COLO829 (cell line): ENCODE measurements at regions not wholly inside any gene's neighbourhood (a gene's known extent, or its start where the extent isn't known, plus 50 kb on each side); places are given as distances from the start of the nearest gene placed in this dataset.

Experiments used
- DNase-seq: peaks from one replicate; pipeline ENCODE4 v3.0.0; 2012; ENCODE audit warnings: low spot score

DNA sequence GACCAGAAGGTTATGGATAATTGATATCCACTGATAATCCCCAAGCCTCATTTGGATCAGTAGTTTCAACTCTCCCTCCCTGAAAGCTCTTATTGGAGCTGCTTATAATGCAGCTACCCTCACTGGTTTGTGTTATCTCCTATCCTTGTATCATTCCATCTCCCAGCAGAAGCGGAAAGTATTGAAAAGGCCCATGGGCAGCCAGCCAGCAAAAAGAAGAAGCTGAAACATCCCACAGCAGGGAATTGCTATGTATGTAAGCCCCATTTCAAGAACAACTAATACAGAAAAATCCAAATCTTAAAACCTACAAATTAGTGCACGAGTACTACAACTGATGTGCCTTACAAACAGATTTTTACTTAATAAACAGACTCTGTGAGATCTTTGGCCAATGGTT, 269.0 kb upstream of the ECI2 start:
- DNase-seq, result no peak

DNA sequence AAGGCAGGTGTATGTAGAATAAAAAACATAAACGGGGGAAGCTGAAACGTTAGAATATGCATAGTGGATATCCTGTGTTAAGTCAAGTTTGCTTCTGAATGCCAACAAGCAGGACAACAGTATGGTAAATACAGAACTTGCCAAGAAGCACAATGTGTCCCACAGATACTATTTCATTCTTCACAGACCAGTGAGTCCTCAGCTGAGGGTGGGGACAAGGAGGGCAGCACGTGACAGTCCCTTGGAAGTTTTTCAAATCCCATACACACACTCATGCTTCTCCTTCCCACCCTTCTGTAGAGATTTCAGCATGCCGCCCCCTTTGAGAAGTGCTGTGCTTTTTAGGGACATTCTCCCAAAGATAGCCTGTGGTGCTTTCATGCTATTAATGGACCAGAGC, 268.5 kb upstream of the ECI2 start:
- no peak for DNase-seq

DNA sequence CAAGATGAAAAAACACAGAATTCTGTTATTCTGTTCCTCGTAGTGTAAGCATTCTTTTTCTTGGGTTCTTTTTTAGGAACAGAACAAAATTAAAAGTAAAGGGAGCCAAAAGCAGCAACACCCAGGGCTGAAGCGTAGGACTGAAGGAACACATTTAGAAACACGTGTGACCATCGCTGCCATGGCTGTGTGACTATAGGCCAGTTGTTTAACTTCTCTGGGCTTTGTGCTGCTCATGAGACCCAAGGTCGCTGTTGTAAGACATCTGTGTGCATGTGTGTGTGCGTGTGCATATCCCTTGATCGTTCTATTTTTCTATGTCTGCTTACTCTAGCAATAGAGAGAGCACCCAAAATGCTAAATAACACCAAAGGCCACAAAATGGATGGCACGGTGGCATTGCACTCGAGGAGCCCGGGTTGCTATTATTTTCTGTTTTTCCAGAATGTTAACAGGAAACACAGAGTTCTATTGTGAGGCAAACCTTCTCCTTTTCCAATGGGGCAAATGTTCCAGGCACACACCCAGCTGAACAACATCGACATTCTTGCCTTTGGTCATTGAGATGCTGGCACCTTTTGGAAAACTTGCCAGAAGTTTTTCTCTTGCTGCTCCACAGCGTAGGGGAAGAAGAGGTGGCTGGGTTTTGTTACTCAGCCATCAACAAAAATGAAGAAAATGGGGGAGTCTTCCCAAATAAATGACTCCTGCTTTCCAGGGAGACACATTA, 267.8 kb upstream of the ECI2 start:
- DNase-seq, result no peak

DNA sequence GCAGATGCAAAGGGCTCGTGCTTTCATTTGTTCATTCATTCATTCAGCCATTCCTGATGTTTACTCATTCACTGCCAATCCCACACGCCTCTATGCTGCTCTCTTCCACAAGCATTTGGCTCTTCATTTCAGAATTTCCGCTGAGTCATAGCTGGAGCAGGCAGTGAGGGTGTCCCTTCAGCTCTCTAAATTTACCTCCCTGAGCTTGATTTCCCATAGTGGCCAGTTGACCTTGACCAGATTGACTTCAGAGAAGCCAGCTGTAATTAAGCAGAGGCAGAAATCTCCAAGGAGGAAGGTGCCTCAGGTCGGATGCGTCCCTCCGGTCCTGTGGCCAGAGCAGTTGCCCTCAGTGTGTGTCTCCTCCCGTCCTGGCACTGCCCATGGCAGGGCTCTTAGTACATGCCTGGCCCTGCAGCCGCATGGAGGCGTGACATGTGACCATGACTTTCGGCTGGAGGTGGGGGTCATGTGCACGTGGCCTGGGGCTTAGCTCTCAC, 267.2 kb upstream of the ECI2 start:
- peak; percentile 28 for DNase-seq

DNA sequence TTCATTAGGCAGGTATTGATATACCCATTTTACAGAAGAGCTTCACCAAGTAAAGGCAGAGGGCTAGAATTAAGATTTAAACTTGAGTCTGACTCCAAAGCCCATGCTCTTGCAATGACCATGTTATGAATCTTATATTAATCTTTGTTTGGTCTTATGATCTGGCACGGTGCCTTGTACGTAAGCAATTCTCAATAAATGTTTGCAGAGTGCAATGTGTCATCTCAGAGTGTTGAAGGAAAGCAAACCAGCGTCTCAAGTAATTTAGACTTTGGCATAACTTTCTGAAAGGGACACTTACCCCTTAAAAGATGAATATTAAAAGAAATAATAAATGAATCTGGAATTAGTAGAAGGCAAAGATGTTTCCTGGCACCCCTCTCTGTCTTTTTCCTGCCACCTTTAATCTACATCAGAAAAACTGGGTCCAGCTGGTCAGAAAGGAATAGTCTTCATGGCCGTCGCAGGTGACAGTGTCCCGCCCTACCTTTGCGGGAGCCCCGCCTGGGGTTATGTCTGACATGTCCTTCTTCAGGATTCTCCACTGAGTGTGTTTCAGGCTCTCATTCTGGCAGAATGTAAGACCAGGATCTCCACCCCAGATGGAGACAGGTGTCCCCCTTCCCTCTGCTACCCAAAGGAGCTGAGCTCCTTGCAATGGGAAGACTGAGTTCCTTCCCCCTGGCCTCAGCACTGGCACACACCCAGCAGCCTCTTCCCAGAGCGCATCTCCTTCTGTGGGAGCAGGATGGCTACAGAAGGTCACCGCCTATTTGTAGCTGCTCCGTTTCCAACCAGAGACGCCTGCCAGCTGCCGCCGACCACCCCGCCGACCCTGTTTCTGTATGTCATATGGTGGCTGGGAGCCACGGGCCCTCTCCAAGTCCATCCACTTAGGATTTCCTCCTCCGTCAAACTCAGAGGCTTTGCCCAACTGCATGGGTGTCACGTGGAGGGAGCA, 266.3 kb upstream of the ECI2 start:
- no peak for DNase-seq

DNA sequence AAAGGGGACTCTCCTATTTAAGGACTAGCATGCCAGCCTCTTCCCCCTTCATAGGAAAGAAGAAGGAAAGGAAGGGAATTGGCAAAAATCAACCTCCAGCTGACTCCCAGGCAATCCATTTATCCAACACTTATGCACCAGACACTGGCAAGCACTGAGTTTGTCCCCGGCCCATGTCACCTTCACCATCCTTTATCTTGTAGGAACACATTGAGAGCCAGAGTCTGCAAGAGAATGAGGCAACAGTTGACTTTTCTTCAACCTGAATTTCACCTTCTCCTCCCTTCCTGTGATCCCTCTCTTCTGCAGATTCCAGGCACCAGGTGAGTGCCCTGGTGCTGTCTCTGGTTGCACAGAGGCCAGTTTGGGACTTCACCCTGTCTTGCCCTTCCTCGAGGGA, 264.3 kb upstream of the ECI2 start:
- no peak for DNase-seq

DNA sequence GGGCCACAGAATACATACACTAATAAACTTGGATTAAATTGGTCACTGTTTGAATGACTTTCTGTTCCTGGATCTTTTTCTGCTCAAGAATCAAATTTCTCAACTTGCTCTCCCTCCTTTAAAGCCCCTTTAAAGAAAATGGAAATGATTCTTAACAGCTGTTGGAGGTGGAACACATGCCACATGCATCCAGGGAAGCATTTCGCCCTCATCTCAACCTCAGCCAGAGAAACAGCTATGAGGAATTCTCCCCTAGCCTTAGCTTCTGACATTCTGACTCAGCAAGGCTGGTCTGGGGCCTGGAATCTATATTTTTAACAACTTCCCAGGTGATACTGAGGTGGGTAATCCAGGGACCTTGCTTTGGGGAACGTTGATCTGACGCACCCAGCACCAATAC, 263.4 kb upstream of the ECI2 start:
- no peak for DNase-seq

DNA sequence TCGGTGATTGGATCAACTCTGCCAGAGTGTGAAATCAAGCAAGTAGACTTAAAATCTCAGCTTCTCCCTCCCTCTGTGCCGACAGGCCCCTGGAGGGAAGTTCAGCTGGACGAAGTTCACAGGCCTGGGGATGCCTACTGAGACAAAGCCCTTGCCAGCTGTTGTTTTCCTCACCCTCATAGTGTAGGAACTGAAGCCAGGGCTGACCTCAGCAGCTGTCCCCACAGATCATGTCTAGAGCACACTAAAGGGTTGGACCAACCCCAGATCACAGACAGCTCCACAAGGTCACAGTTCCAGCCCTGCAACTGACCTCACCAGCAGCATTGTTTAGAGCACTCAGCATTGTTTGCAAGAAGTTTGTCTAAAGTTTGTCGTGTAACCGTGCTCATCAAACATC, 261.9 kb upstream of the ECI2 start:
- no peak for DNase-seq

DNA sequence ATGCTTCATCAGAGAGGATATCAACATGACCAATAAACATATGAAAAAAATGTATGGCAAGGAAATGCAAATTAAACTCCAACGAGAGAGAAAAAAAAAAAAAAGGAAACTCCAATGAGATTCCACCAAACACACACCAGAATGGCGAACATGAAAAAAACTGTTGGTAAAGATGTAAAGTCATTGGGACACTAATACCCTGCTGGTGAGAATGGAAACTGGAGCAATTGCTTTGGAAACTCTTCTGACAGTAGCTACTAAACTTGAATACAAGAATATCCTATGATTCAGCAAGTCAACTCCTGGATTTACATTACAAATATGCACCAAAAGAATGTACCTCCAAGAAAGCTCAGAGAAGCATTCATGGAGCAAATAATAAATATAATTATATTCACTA, 260.7 kb upstream of the ECI2 start:
- no peak for DNase-seq

DNA sequence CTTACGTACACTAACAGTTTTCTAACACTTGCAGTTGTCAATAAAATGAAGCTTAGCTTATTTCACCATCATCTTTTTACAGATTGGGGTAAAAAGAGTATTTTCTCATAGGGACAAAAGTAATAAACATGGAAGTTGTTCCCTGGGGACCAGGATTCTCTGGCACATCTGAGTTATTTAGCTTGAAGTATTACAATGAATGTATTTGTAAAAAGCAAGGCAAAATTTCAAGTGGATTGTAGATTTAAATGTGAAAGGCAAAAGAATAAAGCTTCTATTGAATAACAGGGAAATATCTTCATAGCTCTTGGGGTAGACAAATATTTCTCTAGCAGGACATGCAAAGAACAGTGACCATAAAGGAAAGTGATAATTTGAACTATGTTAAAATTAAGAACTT, 260.0 kb upstream of the ECI2 start:
- peak; percentile 61 for DNase-seq

DNA sequence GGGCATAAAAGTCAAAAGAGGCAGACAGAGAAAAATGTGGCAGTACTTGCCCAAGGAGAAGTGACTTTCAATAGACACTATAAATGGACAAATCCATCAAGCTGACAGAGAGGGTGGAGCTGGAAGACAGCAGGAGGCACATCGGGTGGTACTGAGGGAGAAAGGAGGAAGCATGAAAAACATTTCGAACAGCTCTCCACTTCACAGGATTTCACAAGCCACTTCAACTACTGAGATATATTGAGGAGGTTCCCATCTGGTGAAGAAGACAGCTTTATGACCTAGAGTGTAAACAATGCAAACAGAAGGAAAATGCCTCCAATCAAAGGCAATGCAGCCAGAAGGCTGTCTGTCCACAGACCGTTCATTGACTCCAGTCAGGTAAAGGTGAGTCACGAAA, 259.4 kb upstream of the ECI2 start:
- DNase-seq, result no peak

DNA sequence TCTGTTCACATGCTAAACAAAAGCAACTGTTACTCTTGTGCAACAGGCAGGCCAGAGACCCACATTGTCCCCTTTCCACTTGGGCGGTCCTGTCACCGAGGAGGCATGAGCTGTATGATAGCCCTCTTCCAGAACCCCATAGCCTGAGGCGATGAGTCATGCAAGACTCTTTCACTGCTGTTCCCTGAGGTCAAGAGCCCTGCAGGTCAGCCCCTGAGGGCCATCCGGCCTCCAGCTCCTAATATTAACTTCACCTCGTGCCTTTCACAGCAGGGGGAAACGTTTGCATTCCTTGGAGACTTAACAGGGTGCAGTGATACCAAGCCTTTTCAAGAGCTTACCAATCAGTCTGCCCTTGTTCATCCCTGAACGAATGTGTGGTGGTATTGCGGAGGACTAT, 253.3 kb upstream of the ECI2 start:
- DNase-seq, result no peak

DNA sequence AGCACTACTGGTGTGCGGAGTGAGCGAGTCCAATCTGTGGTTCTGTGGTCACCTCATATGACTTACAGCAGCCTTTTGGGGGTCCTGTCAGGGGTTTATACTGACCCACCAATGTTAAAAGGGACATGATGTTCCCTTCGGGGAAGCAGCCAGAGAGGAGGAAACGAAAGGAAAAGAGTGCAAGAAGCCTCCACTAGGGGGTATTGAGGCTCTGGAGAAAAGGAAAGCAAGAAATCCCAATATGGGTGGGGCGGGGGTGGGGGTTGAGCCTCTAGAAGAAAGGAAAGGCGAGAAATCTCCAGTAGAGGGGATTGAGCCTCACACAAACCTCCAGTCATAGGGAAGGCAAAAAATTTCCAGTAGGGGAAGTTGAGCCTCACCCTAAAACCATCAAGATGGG, 249.3 kb upstream of the ECI2 start:
- DNase-seq, result no peak

DNA sequence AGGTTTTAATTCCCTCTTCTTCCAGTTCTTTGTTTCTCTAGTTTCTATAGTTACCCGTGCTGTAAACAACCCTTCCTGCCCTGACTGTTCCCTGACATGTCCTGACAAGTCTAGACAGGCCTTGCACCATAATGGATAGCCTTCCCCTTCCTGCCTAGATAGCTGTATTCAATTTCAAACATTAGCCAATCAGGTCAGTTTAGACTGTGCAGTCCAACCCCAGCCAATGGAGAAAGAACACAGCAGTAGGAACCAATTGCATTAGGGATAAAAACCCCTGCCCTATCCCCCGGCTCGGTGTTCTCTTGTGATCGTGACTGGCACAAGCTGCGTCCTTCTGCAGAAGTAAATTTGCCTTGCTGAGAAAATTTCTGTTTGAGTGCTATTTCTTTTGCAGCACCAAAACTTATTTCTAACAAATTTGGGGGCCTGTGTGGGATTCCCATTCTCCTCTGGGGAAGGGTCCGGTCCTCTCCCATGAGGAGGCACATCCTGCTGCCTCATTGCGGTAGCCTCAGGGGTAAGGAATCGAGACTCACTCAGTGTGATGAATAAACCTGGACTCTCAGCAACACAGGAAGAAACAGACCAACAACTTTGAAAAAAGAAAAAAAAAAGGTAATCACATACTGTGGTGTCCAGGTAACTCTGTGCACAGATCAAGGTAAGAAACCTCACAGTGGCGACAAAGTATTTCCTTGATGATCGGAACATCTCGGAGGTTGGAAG, 248.7 kb upstream of the ECI2 start:
- no peak for DNase-seq

DNA sequence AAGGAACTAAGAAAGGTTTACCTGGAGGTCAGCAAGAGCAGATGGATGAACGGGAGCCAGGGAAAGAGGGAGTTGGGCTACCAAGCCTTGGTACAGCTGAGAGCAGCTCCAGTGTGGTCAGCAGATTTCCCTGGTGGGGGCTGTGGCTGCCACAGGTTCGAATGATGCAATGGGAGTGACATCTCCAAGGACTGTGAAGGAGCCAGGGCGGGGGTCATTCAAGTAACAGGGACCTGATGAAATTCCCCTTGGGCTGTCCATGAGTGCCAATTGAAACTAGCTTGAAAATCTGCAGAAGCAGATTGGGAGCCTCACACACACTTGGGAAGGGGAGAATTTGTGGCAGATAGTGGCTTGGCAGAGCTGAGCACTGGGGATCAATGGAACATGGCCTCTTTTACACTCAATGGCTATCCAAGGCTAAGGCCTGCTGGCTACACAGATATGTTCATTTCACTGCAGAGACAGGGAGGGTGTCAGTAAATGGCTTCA, 247.0 kb upstream of the ECI2 start:
- DNase-seq, result no peak

DNA sequence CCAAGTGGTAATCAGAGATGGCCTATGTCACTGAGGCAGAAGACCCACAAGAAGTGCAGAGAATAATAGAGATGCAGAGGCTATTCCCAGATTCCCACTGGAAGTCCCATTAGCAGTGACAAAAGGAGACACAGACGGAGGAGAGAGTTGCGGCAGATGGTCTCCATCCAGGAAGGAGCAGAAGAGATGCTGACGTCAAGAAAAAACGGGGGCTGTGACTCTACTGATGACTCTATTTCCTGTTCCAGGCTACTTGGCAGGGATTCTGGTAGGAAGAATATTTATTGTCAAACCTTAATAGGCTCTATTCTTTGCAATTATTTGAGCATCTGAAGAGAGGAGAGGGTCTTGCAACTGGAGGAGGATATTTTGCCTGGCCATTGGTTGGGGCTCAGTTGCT, 246.0 kb upstream of the ECI2 start:
- DNase-seq, result no peak

DNA sequence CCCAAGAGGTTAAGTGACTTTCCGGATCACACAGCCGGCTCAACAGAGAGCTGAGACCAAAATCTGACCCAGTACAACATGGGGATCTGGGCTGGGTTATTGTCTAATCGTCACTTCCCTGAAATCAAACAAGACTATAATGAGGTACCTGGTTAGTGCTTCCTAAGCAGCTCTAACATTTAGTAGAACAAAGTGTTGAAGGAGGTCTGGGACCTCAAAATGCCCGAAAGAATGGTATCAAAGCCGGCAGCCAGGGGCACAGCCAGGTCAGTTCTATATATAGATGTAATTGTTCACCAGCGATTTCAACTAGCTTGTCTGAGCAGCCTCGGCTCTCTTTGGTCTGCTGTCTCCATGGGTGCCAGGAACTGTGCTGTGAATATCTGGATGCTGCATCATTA, 245.5 kb upstream of the ECI2 start:
- no peak for DNase-seq

DNA sequence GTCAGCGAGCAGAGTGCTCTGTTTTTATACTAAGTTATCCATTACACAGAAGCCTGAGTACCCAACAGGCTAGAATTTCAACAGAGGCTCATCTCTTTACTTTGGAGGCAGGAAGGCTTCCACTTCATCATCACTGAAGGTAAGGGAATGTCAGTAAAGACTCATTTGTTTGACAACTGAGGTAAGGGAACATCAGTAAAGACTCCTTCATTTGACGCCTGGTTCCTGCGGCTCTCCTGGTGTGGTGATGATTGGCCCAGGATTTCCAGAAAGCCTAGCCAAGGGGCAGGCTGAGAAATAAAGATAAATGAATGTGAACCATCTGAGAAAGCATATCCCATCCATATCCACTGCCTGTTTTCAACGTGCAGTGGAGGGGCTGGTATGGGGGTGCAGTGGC, 244.6 kb upstream of the ECI2 start:
- no peak for DNase-seq

DNA sequence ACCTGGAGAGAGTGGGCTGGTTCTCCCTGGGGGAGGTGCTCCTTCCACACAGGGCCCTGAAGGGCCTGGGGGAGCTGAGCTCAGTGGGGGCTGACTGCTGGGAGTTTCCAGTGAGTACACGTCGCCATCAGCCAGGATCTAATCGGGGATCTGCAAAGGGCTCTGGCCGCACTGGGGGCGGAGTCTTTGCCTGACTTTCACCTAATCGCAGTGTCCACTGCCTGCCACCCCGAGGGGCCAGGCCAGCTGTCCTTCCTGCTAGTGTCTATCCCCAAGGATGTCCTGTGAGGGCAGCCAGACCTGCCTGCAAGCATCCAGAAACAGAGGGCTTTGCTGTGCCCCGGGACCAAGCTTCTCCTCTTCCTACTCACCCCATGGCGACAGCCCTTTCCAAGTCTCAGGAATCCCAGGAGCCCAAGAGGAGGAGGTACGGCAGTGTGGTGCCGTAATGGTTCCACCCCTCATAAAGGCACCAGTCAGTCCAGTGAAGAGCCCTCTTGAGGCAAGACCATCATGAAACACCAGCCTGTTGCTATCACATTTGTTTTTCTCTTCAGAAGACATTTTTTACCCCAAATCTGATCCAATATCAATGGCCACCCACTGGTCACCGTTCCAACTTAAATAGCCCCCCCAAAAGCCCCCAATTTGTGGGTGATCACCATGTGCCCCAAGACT, 243.1 kb upstream of the ECI2 start:
- DNase-seq, result no peak

DNA sequence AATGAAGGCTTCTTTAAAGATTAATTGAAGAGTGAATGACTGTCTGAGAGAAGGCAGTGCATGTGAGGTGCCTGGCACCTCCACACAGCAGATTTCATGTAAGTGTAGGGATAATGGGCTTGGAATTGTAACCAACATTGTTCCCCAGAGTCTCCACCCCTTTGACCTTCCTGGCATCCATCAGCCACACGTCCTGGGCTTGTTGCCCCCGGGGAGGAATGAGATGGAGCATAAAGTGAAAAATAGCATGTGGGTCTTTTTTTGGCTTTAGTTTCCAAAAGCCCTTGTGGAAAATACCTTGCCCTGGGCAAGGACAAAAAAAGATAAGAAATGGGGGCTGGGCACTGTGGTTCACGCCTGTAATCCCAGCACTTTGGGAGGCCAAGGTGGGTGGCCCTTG, 242.2 kb upstream of the ECI2 start:
- no peak for DNase-seq

DNA sequence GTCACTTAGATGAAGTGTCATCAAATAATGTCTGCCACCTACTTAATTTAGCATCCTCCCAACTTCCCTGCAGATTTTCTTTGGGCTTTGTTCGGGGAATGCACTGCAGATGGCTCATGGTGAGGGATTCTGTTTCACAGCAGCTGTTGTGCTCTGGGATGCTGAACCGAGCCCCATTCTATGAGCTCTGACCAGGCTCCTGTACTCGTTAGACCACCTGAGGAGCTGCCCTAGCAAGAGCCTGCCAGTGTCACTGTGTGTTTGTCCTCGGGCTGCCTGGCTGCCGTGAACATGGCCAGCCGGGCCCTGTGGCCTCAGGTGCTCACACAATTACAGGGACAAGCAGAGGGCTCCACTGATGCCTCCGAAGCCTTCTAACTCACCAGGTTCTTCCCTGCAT, 238.8 kb upstream of the ECI2 start:
- DNase-seq, result no peak

DNA sequence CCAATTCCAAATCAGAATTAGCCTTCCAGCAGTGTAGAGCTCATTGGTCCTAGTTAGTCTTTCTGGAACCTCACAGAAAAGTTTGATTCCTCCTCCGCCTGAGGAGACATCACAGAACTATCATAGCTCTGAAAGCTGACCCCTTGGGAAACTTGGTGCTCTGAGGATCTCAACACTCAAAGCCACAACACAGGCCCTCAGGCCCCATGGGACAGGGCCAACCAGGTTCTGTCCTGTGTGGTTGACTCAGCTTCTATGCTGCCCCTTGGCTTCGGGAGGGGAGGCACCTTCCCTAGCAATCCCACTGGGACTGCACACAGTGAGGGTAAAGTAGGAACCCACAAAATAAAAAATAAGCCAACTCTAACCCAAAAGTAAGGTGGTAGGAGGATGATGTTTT, 237.5 kb upstream of the ECI2 start:
- no peak for DNase-seq
